HCT116 (cell line): ENCODE measurements at regions not wholly inside any gene's neighbourhood (a gene's known extent, or its start where the extent isn't known, plus 50 kb on each side); places are given as distances from the start of the nearest gene placed in this dataset.

Experiments used
- ATAC-seq: fragments of 200-7000 bp; cut with Tn5 transposase; 2 replicates; pipeline ENCODE4 v1.9.1; 2020; ENCODE audit warnings: mild to moderate bottlenecking, moderate library complexity
- BruUV-seq: library from RNA; stranded (reverse); fragments of 400-500 nt; replicated peaks from 2 replicates; lab custom pipeline; 2021; lab: Mats Ljungman, UMichigan
- CTCF ChIA-PET: fragments of 300-600 bp; sonication (Branson Sonifier 250); formaldehyde crosslinking; loops from one replicate; lab custom pipeline; 2021; ENCODE audit warnings: antibody characterized with exemption; lab: Charles Lee
- POLR2A ChIA-PET: fragments of 300-600, 350-600 bp; sonication (Branson Sonifier 250); formaldehyde crosslinking; loops from one replicate; lab custom pipeline; 2021; ENCODE audit warnings: antibody characterized with exemption; lab: Charles Lee
- RAD21 ChIA-PET, 2 experiments: fragments of 300-600 bp; sonication (Branson Sonifier 250); formaldehyde crosslinking; loops; one replicate each; lab custom pipeline; 2023; ENCODE audit warnings: low total read pairs in 2 of 2; ENCODE audit not compliant: uncharacterized antibody in 2 of 2, unreplicated experiment in 2 of 2, low non-redundant PET in 1 of 2; lab: Charles Lee
- DNase-seq: peaks from one replicate; pipeline ENCODE4 v3.0.0-alpha.2; 2010; ENCODE audit warnings: low read depth, low spot score
- H2AFZ ChIP-seq: fragments of 200-600 bp; shearing (Covaris generic), sonication (generic); 2 replicates; pipeline ENCODE4 v1.6.1; 2017; ENCODE audit warnings: low read depth, mixed run types, mixed read lengths, antibody characterized with exemption, low read length; ENCODE audit not compliant: poor library complexity, severe bottlenecking
- H3K27ac ChIP-seq: 2 replicates; pipeline ENCODE4 v1.5.1; 2012; ENCODE audit warnings: low read depth, low read length
- H3K27me3 ChIP-seq: fragments of 200-600 bp; sonication (generic); 2 replicates; pipeline ENCODE4 v1.6.1; 2016; ENCODE audit warnings: mixed run types, low read length, mixed read lengths; ENCODE audit not compliant: insufficient read depth
- H3K36me3 ChIP-seq, 2 experiments: fragments of 200-500 bp in 1 of 2; fragments of 200-600 bp in 1 of 2; sonication (Bioruptor generic) in 1 of 2; sonication (generic) in 1 of 2; 2 replicates each; pipeline versions ENCODE4 v1.5.1 to v1.6.1; 2014 to 2016; ENCODE audit warnings: low read length in 2 of 2, inconsistent platforms in 1 of 2, mixed read lengths in 1 of 2, mixed run types in 1 of 2; ENCODE audit not compliant: insufficient read depth in 2 of 2, control insufficient read depth in 1 of 2
- H3K4me1 ChIP-seq, 2 experiments: fragments of 200-600 bp in 1 of 2; sonication (generic) in 1 of 2; 2 replicates each; pipeline versions ENCODE4 v1.5.1 to v1.6.1; 2012 to 2017; ENCODE audit warnings: low read length in 2 of 2, inconsistent platforms in 1 of 2, mild to moderate bottlenecking in 1 of 2, mixed read lengths in 1 of 2, mixed run types in 1 of 2, moderate library complexity in 1 of 2; ENCODE audit not compliant: insufficient read depth in 2 of 2, control insufficient read depth in 1 of 2
- H3K4me2 ChIP-seq: fragments of 200-600 bp; sonication (generic); 2 replicates; pipeline ENCODE4 v1.6.1; 2017; ENCODE audit warnings: mixed run types, low read length, mixed read lengths
- H3K4me3 ChIP-seq, 2 experiments: fragments of 200-600 bp in 1 of 2; sonication (generic) in 1 of 2; replicated peaks in 1 of 2; 2 replicates each; pipeline ENCODE4 v1.5.1; 2011 to 2016; ENCODE audit warnings: low read length in 2 of 2, control low read depth in 1 of 2, low read depth in 1 of 2, mild to moderate bottlenecking in 1 of 2, mixed read lengths in 1 of 2, mixed run types in 1 of 2
- H3K79me2 ChIP-seq: fragments of 200-600 bp; sonication (generic); 2 replicates; pipeline ENCODE4 v1.6.1; 2017; ENCODE audit warnings: mild to moderate bottlenecking, mixed run types, low read length, moderate library complexity, mixed read lengths; ENCODE audit not compliant: insufficient read depth
- H3K9ac ChIP-seq: fragments of 200-600 bp; sonication (generic); 2 replicates; pipeline ENCODE4 v1.6.1; 2016; ENCODE audit warnings: low read length, mixed read lengths
- H3K9me2 ChIP-seq: fragments of 200-600 bp; sonication (generic), shearing (Covaris generic); 2 replicates; pipeline ENCODE4 v1.6.1; 2017; ENCODE audit warnings: mixed run types, mild to moderate bottlenecking, moderate library complexity; ENCODE audit not compliant: insufficient read depth
- H3K9me3 ChIP-seq, 2 experiments: fragments of 200-500 bp in 1 of 2; fragments of 200-600 bp in 1 of 2; sonication (Bioruptor generic) in 1 of 2; sonication (generic) in 1 of 2; 2 replicates each; pipeline ENCODE4 v1.6.1; 2014 to 2017; ENCODE audit warnings: low read length in 2 of 2, mixed read lengths in 2 of 2, inconsistent platforms in 1 of 2, low read depth in 1 of 2, mild to moderate bottlenecking in 1 of 2, mixed run types in 1 of 2, moderate library complexity in 1 of 2; ENCODE audit not compliant: control insufficient read depth in 1 of 2, insufficient read depth in 1 of 2
- H4K20me1 ChIP-seq: fragments of 200-600 bp; sonication (generic), shearing (Covaris generic); 2 replicates; pipeline ENCODE4 v1.6.1; 2017; ENCODE audit warnings: mixed run types, mild to moderate bottlenecking, moderate library complexity; ENCODE audit not compliant: insufficient read depth
- ATF3 ChIP-seq: IDR thresholded peaks from 2 replicates; pipeline ENCODE4 v1.6.1; 2012
- EGR1 ChIP-seq: IDR thresholded peaks from 2 replicates; pipeline ENCODE4 v1.6.1; 2012; ENCODE audit warnings: low read depth
- ELF1 ChIP-seq: IDR thresholded peaks from 2 replicates; pipeline ENCODE4 v1.6.1; 2012; ENCODE audit warnings: low read depth, borderline replicate concordance
- EZH2phosphoT487 ChIP-seq: fragments of 200-600 bp; IDR thresholded peaks from 2 replicates; pipeline ENCODE4 v1.6.1; 2018; ENCODE audit warnings: antibody characterized with exemption, borderline replicate concordance
- FOSL1 ChIP-seq: IDR thresholded peaks from 2 replicates; pipeline ENCODE4 v1.6.1; 2012; ENCODE audit warnings: low read depth
- MAX ChIP-seq: IDR thresholded peaks from 2 replicates; pipeline ENCODE4 v1.6.1; 2012
- POLR2A ChIP-seq: IDR thresholded peaks from 2 replicates; pipeline ENCODE4 v1.7.0; 2011; ENCODE audit warnings: borderline replicate concordance; ENCODE audit not compliant: insufficient read depth, insufficient read length; ENCODE audit errors: extremely low read depth
- POLR2AphosphoS5 ChIP-seq: IDR thresholded peaks from 2 replicates; pipeline ENCODE4 v1.6.1; 2011; ENCODE audit warnings: mild to moderate bottlenecking, low read depth, low read length, moderate library complexity
- REST ChIP-seq: IDR thresholded peaks from 2 replicates; pipeline ENCODE4 v1.6.1; 2012; ENCODE audit warnings: low read depth
- SIN3A ChIP-seq: IDR thresholded peaks from 2 replicates; pipeline ENCODE4 v1.6.1; 2012; ENCODE audit warnings: low read depth
- SP1 ChIP-seq: IDR thresholded peaks from 2 replicates; pipeline ENCODE4 v1.6.1; 2012; ENCODE audit warnings: low read depth
- SRF ChIP-seq: IDR thresholded peaks from 2 replicates; pipeline ENCODE4 v1.6.1; 2012; ENCODE audit warnings: low read depth
- TCF7L2 ChIP-seq: IDR thresholded peaks from 2 replicates; pipeline ENCODE4 v1.7.0; 2011; ENCODE audit warnings: borderline replicate concordance, inconsistent platforms; ENCODE audit not compliant: insufficient read depth, insufficient read length; ENCODE audit errors: extremely low read depth
- ZNF274 ChIP-seq: fragments of 200-500 bp; sonication (Bioruptor generic); IDR thresholded peaks from 2 replicates; pipeline ENCODE4 v1.6.1; 2014; ENCODE audit warnings: mild to moderate bottlenecking, low read depth, low read length, inconsistent platforms
- intact Hi-C: fragments of 100-400 bp; cut with micrococcal nuclease; formaldehyde crosslinking; loops from 2 replicates; pipeline ENCODE4 v1.10.0; 2022
- TF ChIP-seq, protein P1 (sequence below), 3 experiments: fragments of 200-600 bp in 1 of 3; sonication (generic) in 1 of 3; IDR thresholded peaks in 2 of 3; conservative IDR thresholded peaks in 1 of 3; 2 replicates each; pipeline ENCODE4 v1.5.1; 2012 to 2017; ENCODE audit warnings: low read depth in 2 of 3, low read length in 2 of 3, antibody characterized with exemption in 1 of 3, borderline replicate concordance in 1 of 3, control low read depth in 1 of 3, mild to moderate bottlenecking in 1 of 3, mixed read lengths in 1 of 3, mixed run types in 1 of 3, moderate library complexity in 1 of 3; ENCODE audit not compliant: insufficient read depth in 1 of 3

GRCh38 chr22:22763512-22763911 lies 119.1 kb downstream of the GGTLC2 start:
- H4K20me1 ChIP-seq, result no peaks in the 10 kb centered on the region
- ATAC-seq (no peak), DNase-seq (no peak)
- no peaks in the 10 kb centered on the region for H3K79me2 ChIP-seq
- POLR2A ChIA-PET, result no interaction called here
- H3K9me3 ChIP-seq, result no peaks in the 10 kb centered on the region
- no peak overlapping the region for H3K27ac ChIP-seq
- CTCF ChIA-PET, result interaction anchor here (2.1 kb wide), 1 partner anchor 10 kb away, joined by 7 read pairs; no protein-coding TSS in a partner anchor
- H3K27me3 ChIP-seq, result peaks cover 8% of the 10 kb centered on the region; the same call in 1 of the 2 replicates
- H2AFZ ChIP-seq, result no peak overlapping the region
- no peaks in the 10 kb centered on the region for H3K9me2 ChIP-seq
- no peak overlapping the region for H3K4me3 ChIP-seq
- no peak overlapping the region for H3K4me2 ChIP-seq
- BruUV-seq, result no TSS peak
- intact Hi-C loops, result no loop called here
- no peaks in the 10 kb centered on the region for H3K4me1 ChIP-seq
- TF ChIP-seq ZNF274, result no peak
- TF ChIP-seq FOSL1, result no peak
- no peak for TF ChIP-seq ATF3
- TF ChIP-seq SRF, result no peak
- no peak for TF ChIP-seq MAX
- TF ChIP-seq EZH2phosphoT487, result no peak
- TF ChIP-seq POLR2A, result no peak
- no peak for TF ChIP-seq EGR1
- no peak for TF ChIP-seq TCF7L2
- TF ChIP-seq ELF1, result no peak
- TF ChIP-seq REST, result no peak
- no peak for TF ChIP-seq SP1
- TF ChIP-seq, protein P1, sequence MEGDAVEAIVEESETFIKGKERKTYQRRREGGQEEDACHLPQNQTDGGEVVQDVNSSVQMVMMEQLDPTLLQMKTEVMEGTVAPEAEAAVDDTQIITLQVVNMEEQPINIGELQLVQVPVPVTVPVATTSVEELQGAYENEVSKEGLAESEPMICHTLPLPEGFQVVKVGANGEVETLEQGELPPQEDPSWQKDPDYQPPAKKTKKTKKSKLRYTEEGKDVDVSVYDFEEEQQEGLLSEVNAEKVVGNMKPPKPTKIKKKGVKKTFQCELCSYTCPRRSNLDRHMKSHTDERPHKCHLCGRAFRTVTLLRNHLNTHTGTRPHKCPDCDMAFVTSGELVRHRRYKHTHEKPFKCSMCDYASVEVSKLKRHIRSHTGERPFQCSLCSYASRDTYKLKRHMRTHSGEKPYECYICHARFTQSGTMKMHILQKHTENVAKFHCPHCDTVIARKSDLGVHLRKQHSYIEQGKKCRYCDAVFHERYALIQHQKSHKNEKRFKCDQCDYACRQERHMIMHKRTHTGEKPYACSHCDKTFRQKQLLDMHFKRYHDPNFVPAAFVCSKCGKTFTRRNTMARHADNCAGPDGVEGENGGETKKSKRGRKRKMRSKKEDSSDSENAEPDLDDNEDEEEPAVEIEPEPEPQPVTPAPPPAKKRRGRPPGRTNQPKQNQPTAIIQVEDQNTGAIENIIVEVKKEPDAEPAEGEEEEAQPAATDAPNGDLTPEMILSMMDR (IDR thresholded peaks at IDR 0.05 in 2 of 3, conservative IDR thresholded peaks at IDR 0.05 in 1 of 3; ENCODE audit: borderline replicate concordance in 1 of 3, insufficient read depth in 1 of 3, low read depth in 2 of 3, low read length in 2 of 3), result no peak
- no peak for TF ChIP-seq SIN3A
- no peak for TF ChIP-seq POLR2AphosphoS5
- H3K36me3 ChIP-seq, result no peaks in the 10 kb centered on the region
- no peak overlapping the region for H3K9ac ChIP-seq
- RAD21 ChIA-PET, result no interaction called here
